Stimulated activated CD4-positive, alpha-beta T cell treated with anti-CD3 and anti-CD28 coated beads, Interleukin-15, amount 100 ng/mL, for 48 hours (primary cell): ENCODE measurements at regions not wholly inside any gene's neighbourhood (a gene's known extent, or its start where the extent isn't known, plus 50 kb on each side); places are given as distances from the start of the nearest gene placed in this dataset.

ENCODE experiments used
- DNase-seq, 2 donors: peaks; one replicate each; pipeline ENCODE4 v3.0.0-alpha.2; 2020; ENCODE audit warnings: low read depth in 2 of 2

DNA sequence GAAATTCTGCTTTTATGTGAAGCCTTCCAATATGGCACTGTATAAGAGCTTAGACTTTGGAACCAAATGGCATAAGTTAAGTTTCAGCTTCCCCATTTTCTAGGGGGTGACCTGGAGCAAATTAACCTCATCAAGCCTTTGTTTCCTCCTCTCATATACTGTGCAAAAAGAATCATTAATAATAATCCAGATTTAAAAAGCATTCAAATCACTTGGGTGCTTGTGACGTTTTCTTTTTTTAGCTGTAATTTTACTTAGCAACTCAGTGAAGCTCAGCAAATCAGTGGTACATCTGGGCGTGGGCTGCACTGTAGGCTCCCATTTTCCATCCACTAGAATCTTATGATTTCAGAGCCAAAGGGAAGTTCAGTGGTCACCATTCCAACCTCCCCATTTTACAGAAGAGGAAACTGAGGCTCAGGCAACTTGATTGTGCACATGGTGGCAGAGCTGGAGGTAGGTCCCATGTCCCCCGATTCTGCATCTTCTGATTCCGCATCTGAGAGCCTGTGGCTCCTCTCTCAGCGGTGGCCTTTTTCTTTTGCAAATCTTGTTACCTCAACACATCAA is 131.2 kb downstream of the SNAPC1 start:
- no peak for DNase-seq

DNA sequence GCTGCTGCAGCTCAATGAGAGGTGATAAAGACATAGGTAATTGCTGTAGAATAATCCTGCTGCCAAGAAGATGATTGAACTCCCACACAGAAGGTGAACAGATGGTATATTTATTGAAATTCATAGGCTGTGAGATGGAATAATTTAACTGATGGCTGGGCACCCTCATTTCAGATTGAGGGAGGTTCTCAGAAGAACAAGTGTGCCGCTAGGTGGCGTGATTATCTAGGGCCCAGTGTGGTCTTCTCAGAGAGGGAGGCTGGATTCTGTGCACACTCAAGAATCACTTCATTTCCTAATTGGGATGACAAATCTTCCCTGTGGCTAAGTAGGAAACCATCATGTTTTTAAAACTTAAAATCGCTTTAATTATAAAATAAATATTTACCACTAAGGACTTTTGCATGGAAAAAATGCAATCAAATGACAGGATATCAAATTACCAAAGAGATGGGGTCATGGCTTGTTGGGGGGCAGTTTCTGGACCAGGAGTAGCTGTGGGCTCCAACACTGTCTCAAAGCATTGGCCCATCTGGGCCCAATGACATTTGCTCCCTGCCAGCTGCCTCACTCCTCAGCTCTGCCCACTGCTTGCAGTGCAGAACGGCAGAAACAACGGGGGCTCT is 132.3 kb downstream of the SNAPC1 start:
- peak; percentile 34 to 62 for DNase-seq

DNA sequence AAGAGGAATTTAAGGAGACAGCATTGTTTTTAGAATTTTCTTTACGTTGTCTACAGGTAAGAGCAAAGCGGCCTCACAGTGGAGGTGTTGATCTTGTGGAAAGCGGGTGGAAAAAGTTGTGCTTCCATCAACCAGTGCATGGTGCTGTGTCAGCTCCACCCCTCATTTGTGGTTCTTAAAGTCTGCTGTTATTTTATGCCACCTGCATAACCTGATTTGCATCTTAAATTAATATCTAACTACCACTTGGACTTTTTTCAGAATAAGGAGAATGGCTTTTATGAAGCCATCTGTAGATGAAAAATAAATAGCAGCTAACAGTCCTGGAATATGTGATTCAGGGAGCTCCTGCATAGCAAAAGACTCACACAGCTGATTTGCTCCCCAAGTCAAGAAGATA is 135.1 kb downstream of the SNAPC1 start:
- no peak for DNase-seq

DNA sequence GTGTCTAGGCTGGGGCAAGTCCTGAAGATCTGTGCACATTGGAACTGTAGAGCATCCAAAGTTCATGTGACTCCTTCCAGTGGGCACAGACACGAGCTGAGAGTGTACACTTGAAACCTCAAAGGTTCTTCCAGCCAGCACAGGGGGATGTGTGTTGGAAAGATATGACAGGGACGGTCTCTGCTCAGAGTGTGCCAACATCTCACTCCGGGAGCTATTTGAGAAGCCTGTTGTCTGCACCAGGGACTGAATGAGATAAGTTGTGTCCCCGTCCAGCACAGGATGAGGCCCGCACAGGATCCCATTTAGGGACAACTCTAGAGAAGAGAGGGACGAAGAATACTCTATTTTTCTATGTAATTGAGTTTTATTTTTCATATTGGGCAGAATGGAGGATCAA is 136.3 kb downstream of the SNAPC1 start:
- no peak for DNase-seq

- no peak for DNase-seq
Measured at GRCh38 chr14:61899497-61899896, 137.3 kb downstream of the SNAPC1 start.

DNA sequence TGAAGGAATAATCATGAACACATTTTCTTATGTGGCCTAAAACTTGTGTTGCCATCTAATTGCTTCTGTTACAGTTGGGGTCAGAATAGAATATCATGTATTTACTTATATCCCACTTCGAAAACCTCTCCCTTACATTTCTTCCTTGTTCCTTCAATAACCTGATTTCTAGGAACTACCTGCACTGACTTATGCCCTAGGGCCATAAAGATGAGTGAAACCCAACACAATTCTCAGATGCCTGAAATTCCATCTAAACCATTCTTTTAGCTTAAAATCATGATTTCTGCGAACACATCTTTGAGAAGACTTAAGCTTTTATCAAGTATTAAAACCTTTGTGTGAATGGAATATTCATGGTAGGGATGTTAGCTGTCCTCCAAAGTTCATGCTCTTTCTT is 142.7 kb downstream of the SNAPC1 start:
- no peak for DNase-seq

DNA sequence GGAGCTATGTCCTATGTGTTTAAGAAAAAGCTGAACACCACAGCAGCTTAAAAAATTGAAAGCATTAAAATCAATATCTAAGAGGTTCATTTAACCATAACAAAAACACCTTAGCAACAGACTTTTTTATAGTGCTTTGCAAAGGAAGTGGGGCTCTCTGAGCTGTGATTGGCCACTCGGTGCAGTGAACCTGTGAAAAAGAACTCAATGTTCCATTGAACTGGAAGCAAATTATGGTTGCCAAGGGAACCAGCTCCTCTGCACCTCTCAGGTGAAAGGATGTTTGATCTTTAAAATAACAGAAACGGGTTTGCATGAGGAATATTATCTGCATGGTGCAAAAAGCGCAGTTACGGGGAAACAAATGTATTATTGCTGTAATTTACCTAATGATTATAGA is 149.4 kb downstream of the SNAPC1 start:
- DNase-seq = no peak

DNA sequence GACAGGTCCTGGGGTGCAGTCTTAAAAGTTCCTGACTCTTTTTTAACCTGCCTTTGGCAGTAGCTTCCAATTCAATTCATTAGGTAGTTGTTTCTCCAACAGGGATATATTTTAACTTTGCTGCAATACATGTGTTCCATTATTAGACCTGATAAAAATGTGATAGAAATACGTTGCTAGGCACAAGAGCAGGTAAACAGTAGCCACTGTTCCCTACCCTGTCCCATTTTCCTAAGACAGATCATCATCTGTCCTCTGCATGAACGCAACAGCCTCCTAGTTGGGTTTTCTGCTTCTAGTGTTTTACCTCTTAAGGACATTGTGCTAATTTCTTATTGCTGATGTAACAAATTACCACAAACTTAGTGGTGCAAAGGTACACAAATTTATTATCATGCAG is 156.8 kb downstream of the SNAPC1 start:
- no peak for DNase-seq

DNA sequence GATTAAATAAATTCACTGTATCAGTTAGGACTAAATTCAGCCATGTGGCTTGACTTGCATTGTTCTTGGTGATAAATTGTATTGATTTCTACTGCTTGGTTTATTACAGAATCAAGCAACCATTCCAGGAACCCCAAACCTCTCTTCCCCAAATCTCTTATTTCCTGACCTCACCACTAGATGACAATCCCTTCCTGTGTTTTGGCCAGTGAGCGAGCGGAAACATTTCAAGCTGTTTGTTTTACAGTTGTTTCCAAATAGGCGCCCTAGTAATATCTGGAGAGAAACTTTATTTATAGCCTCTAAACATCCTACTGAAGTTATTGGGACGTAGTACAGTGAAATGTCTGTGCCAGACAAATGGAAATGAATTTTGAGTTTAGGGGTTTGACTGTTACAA is 161.1 kb downstream of the SNAPC1 start:
- DNase-seq = no peak

GRCh38 chr14:61925043-61925442 is 162.8 kb downstream of the SNAPC1 start:
- DNase-seq = no peak

DNA sequence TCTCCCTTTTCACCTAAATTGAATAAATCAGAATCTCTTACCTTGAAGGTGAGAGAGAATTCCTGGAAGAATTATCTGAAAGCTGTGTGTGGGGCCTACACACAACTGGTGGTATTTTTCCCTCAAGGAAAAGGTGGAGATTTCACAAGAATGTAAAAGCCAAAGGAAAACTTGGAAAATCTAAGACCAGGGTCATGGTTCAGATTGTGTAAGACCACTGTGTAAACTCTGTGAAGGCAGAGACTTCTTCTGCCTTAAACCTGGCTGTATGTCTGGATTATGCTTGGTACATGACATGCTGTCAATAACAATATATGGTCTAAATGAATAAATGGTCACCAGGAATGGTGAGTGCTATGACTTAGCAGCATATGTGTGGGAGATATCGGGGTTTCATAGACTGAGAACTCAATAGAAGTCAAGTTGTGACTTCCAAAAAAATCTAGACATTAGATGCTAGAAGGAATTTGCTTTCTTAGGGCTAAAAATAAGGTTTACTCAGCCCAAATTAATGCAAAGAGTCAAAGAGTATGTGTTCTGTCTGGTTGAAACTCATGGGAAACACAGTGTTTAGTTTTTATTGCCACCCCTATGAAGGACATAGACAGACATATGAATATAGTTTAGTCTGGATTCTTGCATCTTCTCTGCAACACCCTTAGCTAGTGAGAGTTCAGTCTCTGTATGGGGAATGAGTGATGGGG is 163.7 kb downstream of the SNAPC1 start:
- no peak for DNase-seq

DNA sequence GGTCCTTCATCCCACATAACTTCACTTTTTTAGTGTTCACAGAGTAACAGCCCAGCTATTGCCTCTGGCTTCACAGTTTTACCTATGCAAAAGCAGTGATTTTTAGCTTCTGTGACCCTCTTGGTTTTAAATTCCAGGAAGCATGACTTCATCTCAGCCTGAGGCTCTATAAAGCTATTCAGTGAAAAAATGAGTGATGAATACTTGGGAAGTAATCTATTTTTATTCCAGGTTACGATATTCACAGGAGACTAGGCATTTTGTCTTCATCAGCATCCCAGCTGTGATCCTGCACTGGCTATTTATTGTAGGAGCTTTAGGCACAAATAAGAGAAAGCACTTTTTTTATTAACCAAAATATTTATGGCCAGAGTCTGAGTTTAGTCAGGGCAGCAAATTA is 164.8 kb downstream of the SNAPC1 start:
- DNase-seq = no peak

DNA sequence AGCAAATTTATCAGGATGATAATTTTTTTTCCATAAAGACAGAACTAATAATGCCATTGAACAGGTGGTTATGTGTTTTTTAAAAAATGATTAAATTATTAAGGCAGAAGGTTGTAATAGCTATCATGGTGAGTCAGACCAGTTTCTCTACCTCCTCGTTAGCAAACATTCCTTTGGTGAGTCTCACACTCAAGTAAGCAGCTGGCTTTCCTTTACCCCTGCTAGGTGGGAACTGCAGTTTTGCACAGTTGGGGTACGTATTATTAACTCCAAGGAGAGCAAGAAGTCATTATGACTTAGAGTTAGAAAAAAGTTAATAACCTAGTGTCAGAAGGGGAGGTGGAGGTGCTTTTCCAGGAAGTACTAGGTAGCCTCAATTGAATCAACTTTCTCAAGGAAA is 165.3 kb downstream of the SNAPC1 start:
- DNase-seq = no peak

DNA sequence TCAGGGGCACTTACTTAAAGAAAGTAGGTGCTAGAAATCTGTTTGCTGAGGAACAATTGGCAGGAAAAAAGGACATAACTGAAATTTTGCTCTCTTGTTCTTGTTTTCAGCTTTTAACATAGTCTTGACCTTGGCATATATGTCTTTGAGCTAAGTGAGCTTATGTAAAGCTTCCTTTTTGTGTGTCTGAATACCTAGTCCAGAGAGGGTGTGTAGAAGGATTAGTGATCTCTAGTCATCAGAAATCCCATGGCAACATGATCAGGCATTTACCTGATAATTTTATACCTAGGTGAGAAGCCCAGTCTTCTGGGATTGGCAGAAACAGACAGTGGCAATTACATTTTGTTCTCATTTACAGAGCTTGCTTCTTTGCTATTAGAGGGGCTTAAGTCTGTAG is 166.1 kb downstream of the SNAPC1 start:
- DNase-seq = no peak

DNA sequence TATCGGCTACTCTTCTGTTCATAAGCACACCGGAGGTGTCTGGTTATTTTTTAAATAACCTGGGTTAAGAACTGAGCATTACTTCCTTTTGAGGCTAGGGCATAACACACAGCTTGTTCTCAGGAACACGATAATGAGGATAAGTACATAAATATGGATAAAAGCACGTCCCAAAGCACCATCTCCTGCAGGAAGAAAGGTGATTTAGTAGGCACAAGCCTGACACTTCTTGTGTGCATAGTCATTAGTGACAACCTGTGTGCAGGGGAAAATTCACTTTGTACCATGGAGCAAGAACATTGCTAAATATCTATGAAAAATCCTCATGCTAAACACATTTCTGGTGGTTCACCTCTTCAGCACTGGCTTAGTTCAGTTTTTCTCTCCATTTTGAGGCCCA is 166.5 kb downstream of the SNAPC1 start:
- DNase-seq = no peak

DNA sequence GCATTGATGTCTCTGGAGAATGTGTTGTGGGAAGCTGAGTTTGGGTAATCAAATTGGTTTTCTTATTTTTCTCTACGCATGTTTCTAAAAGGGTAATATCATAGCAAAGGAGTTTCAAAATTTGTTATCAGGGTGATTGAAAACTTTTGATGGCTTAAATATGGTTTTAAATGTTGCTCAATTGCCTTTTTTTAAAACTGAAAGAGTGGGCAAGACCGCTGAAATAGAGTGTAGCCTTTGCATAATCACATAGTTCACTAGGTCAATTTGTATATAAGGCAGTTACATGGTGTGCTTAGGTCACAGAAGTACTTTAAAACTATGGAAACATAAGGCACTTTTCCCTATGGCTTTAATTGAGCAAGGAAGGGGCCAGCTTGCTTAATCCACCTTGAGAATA is 167.4 kb downstream of the SNAPC1 start:
- no peak for DNase-seq

DNA sequence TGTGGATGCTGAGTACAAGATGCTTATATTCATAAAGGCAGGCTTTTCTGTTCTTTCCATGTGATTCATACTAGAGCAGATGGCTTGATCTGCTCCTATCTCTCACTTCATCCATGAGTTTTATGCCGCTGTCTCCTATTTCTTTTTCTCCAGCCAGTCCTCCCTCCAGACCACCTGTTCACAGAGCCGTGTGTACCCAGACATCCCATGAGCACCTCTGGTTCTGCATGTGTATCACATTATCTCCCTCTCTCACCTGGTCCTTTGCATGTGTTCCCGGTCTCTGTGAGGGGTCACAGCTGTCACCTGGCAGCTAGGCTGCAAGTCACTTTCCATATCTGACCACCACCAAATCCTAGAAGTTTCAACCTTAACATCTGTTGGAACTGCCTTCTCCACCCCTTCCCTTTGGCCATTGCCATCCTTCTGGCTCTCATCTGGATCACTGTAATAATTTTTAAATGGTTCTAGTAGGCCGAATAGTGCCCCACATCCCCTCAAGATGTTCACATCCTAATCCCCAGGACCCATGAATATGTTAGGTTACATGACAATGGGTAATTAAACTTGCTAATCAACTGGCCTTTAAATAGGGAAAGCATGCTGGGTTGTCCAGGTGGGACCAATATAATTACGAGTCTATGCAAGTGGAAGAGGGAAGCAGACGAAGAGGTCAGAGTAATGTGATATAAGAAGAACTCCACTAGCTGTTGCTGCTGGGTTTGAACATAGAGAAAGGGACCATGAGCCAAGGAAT is 168.1 kb downstream of the SNAPC1 start:
- DNase-seq = no peak

GRCh38 chr14:61932974-61933373 is 170.8 kb downstream of the SNAPC1 start:
- DNase-seq = no peak

- no peak for DNase-seq
Measured at GRCh38 chr14:61934385-61934784, 172.2 kb downstream of the SNAPC1 start.

DNA sequence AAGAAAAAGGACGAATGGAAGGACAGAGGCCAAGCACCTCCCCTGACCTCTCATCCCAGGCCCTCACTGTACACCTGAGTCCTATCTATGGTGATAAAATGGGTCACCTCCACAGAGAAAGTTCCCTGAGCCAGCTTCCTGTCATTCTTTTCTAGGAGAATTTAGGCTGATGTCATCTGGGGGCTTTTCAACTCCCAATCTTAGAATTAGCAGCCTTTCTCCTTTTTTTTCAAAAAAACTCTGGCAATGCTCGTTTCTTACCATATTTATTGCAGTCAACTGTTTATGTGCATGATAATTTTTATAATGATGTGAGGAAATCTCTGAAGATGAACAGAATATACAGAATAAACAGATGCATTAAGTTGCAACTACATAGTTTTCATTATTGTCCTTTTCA is 177.6 kb downstream of the SNAPC1 start:
- DNase-seq = no peak

DNA sequence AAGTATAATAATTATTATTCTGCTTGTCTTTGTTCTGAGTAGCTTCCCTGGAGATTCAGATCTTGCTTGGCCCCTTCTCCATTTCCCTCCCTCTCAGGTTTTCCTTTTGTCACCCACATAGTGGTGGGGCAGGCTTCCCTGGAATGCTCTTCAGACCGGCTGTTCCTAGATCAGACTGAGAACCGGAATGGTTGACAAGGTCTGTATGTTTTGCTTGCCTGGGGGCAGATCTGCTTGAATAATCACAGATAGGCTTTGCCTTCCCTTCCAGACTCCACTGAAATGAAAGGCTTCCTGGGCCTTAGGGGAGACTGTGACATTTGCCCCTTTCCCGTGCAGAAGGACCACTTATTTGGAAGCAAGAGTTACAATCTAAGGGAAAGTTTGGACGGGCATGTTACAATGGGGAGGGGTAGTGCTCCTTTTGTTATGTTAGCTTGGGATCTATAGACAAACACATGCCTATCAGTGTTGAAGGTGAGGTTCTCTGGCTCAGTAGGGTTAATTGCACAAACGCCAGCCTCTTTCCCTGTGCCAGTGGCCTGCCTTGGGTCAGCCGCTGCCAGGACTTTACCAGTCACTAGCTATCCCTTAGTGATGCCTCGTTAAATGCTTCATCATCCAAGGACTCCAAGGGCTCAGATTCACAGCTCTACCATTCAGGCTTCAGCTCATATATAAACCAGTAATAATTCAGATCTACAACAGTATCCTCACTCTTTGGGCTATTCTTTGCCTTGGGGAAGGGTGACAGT is 178.6 kb downstream of the SNAPC1 start:
- no peak for DNase-seq
